Neural cell (in vitro differentiated cells): ENCODE measurements at regions not wholly inside any gene's neighbourhood (a gene's known extent, or its start where the extent isn't known, plus 50 kb on each side); places are given as distances from the start of the nearest gene placed in this dataset.

ENCODE experiments used
- H2AFZ ChIP-seq: fragments of 200-600, 300-800 bp; sonication (generic), shearing (Covaris generic); 2 replicates; pipeline ENCODE4 v1.6.0; 2014; ENCODE audit warnings: low read depth, mild to moderate bottlenecking, antibody characterized with exemption, low read length, moderate library complexity
- H3F3A ChIP-seq: fragments of 200-600 bp; shearing (Covaris generic); 2 replicates; pipeline ENCODE4 v1.6.1; 2016; ENCODE audit warnings: mild to moderate bottlenecking, moderate library complexity, mixed read lengths, antibody characterized with exemption, low read length; ENCODE audit not compliant: insufficient read depth, poor library complexity, severe bottlenecking
- H3K27ac ChIP-seq: fragments of 200-600, 300-800 bp; sonication (generic), shearing (Covaris generic); 2 replicates; pipeline ENCODE4 v1.5.1; 2014; ENCODE audit warnings: mild to moderate bottlenecking, low read length, moderate library complexity
- H3K27me3 ChIP-seq: fragments of 300-800, 200-600 bp; sonication (generic), shearing (Covaris generic); 2 replicates; pipeline ENCODE4 v1.6.0; 2014; ENCODE audit warnings: mild to moderate bottlenecking, low read depth, low read length, moderate library complexity; ENCODE audit not compliant: insufficient read depth
- H3K36me3 ChIP-seq: fragments of 300-800, 200-600 bp; sonication (generic), shearing (Covaris generic); 2 replicates; pipeline ENCODE4 v1.5.1; 2014; ENCODE audit warnings: mild to moderate bottlenecking, antibody characterized with exemption, low read length, moderate library complexity; ENCODE audit not compliant: insufficient read depth
- H3K4me2 ChIP-seq: fragments of 300-800, 200-600 bp; sonication (generic), shearing (Covaris generic); 2 replicates; pipeline ENCODE4 v1.6.0; 2014; ENCODE audit warnings: mild to moderate bottlenecking, low read length
- H3K4me3 ChIP-seq: fragments of 300-800, 200-600 bp; sonication (generic), shearing (Covaris generic); 2 replicates; pipeline ENCODE4 v1.5.1; 2014; ENCODE audit warnings: mild to moderate bottlenecking, low read length, moderate library complexity
- H3K79me2 ChIP-seq: fragments of 200-600 bp; shearing (Covaris generic); replicated peaks from 2 replicates; pipeline ENCODE4 v1.6.0; 2014; ENCODE audit warnings: mild to moderate bottlenecking, low read length, moderate library complexity; ENCODE audit not compliant: insufficient read depth
- H3K9ac ChIP-seq: fragments of 300-800, 200-600 bp; sonication (generic), shearing (Covaris generic); 2 replicates; pipeline ENCODE4 v1.6.1; 2016; ENCODE audit warnings: mild to moderate bottlenecking, low read length, mixed read lengths
- H3K9me2 ChIP-seq: fragments of 200-600 bp; shearing (Covaris generic); 2 replicates; pipeline ENCODE4 v1.6.1; 2016; ENCODE audit warnings: mild to moderate bottlenecking, low read length, mixed read lengths; ENCODE audit not compliant: insufficient read depth
- H3K9me3 ChIP-seq: fragments of 200-600, 300-800 bp; sonication (generic), shearing (Covaris generic); 2 replicates; pipeline ENCODE4 v1.6.1; 2016; ENCODE audit warnings: mild to moderate bottlenecking, mixed run types, low read length, moderate library complexity, mixed read lengths
- H4K20me1 ChIP-seq: fragments of 200-600 bp; shearing (Covaris generic); 2 replicates; pipeline ENCODE4 v1.6.1; 2016; ENCODE audit warnings: mild to moderate bottlenecking, mixed run types; ENCODE audit not compliant: insufficient read depth
- CTCF ChIP-seq: fragments of 450-650 bp; IDR thresholded peaks from 2 replicates; pipeline ENCODE4 v1.5.1; 2014; ENCODE audit warnings: antibody characterized with exemption, mild to moderate bottlenecking, moderate library complexity; ENCODE audit not compliant: poor library complexity, severe bottlenecking
- EZH2 ChIP-seq: fragments of 200-600, 300-800 bp; shearing (Covaris generic), sonication (generic); IDR thresholded peaks from 2 replicates; pipeline ENCODE4 v1.6.1; 2014; ENCODE audit warnings: antibody characterized with exemption, low read length, borderline replicate concordance, mild to moderate bottlenecking; ENCODE audit not compliant: insufficient read depth, poor library complexity, severe bottlenecking
- MXI1 ChIP-seq: fragments of 450-650 bp; conservative IDR thresholded peaks from 2 replicates; pipeline ENCODE4 v1.6.1; 2014; ENCODE audit warnings: antibody characterized with exemption, mild to moderate bottlenecking; ENCODE audit not compliant: poor library complexity, severe bottlenecking
- POLR2AphosphoS5 ChIP-seq: IDR thresholded peaks from 2 replicates; pipeline ENCODE4 v1.6.1; 2012
- RAD21 ChIP-seq: fragments of 450-650 bp; conservative IDR thresholded peaks from 2 replicates; pipeline ENCODE4 v1.6.1; 2014; ENCODE audit warnings: antibody characterized with exemption, mild to moderate bottlenecking, moderate library complexity
- SMC3 ChIP-seq: fragments of 450-650 bp; conservative IDR thresholded peaks from 2 replicates; pipeline ENCODE4 v1.6.1; 2014; ENCODE audit warnings: antibody characterized with exemption, mild to moderate bottlenecking, moderate library complexity; ENCODE audit not compliant: poor library complexity
- TAF1 ChIP-seq: IDR thresholded peaks from 2 replicates; pipeline ENCODE4 v1.6.1; 2012; ENCODE audit warnings: low read depth
- TF ChIP-seq, protein P1 (sequence below): IDR thresholded peaks from 2 replicates; pipeline ENCODE4 v1.6.1; 2012; ENCODE audit warnings: borderline replicate concordance

DNA sequence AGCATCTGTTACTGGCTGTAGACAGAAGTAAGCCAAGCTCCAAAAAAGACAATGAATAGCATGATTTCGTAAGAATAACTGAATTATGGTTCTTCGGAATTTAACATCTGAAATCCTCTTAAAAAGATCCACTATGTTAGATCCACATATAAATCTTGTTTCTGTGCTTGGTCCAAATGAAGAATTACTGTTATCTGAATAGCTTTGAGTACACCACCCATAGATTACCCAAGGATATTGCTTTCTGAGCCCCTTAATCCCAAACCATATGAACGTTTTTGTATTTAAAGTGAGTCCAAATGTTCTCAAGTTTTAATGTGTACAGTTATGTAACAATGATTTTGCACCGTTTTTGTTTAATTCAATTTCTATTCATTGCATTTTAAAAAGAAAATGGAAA lies 124.9 kb downstream of the DSC3 start:
- no peak overlapping the region for H2AFZ ChIP-seq
- H3K36me3 ChIP-seq: no peaks in the 10 kb centered on the region
- H3F3A ChIP-seq: no peaks in the 10 kb centered on the region
- no peak overlapping the region for H3K4me3 ChIP-seq
- no peaks in the 10 kb centered on the region for H4K20me1 ChIP-seq
- H3K9ac ChIP-seq: no peak overlapping the region
- H3K4me2 ChIP-seq: no peak overlapping the region
- H3K27ac ChIP-seq: no peak overlapping the region
- no peaks in the 10 kb centered on the region for H3K79me2 ChIP-seq
- H3K9me3 ChIP-seq: no peaks in the 10 kb centered on the region
- H3K27me3 ChIP-seq: no peaks in the 10 kb centered on the region
- TF ChIP-seq EZH2 (no peak), SMC3 (no peak), POLR2AphosphoS5 (no peak), MXI1 (no peak), RAD21 (no peak), TAF1 (no peak), CTCF (no peak)
- TF ChIP-seq, protein P1, sequence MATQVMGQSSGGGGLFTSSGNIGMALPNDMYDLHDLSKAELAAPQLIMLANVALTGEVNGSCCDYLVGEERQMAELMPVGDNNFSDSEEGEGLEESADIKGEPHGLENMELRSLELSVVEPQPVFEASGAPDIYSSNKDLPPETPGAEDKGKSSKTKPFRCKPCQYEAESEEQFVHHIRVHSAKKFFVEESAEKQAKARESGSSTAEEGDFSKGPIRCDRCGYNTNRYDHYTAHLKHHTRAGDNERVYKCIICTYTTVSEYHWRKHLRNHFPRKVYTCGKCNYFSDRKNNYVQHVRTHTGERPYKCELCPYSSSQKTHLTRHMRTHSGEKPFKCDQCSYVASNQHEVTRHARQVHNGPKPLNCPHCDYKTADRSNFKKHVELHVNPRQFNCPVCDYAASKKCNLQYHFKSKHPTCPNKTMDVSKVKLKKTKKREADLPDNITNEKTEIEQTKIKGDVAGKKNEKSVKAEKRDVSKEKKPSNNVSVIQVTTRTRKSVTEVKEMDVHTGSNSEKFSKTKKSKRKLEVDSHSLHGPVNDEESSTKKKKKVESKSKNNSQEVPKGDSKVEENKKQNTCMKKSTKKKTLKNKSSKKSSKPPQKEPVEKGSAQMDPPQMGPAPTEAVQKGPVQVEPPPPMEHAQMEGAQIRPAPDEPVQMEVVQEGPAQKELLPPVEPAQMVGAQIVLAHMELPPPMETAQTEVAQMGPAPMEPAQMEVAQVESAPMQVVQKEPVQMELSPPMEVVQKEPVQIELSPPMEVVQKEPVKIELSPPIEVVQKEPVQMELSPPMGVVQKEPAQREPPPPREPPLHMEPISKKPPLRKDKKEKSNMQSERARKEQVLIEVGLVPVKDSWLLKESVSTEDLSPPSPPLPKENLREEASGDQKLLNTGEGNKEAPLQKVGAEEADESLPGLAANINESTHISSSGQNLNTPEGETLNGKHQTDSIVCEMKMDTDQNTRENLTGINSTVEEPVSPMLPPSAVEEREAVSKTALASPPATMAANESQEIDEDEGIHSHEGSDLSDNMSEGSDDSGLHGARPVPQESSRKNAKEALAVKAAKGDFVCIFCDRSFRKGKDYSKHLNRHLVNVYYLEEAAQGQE: no peak
- no peaks in the 10 kb centered on the region for H3K9me2 ChIP-seq

DNA sequence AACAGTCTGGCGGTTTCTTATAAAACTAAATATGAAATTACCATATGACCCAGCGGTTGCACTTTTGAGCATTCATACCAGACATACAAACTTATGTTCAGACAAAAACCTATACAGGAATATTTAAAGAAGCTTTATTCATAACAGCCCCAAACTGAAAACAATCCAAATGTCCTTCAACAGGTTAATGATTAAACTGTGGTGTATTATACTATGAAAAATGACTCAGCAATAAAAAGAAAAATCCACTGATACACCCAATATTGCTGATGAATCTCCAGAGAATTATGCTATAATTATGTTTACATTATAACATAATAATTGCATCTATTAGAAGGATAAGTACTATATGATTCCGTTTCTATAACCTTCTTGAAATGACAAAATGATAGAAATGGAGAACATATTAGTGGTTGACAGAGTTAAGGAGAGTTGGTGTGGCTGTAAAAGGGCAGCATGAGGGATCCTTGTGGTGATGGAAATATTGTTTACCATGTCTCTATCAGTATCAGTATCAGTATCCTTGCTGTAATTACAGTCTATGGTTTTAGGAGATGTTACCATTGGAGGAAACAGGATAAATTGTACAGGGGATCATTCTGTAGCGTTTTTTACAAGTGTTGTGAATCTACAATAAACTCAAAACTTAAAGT lies 127.1 kb downstream of the DSC3 start:
- Histone ChIP-seq H3K9me2 (no peaks in the 10 kb centered on the region), H3K27me3 (no peaks in the 10 kb centered on the region), H3K27ac (no peak overlapping the region), H3K9ac (no peak overlapping the region), H3K4me3 (no peak overlapping the region), H2AFZ (no peak overlapping the region), H3F3A (no peaks in the 10 kb centered on the region), H4K20me1 (no peaks in the 10 kb centered on the region), H3K79me2 (no peaks in the 10 kb centered on the region), H3K4me2 (no peak overlapping the region), H3K9me3 (no peaks in the 10 kb centered on the region), H3K36me3 (no peaks in the 10 kb centered on the region)
- TF ChIP-seq SMC3: no peak
- TF ChIP-seq, protein P1: no peak
